ENCODE measurements at regions not wholly inside any gene's neighbourhood (a gene's known extent, or its start where the extent isn't known, plus 50 kb on each side); places are given as distances from the start of the nearest gene placed in this dataset.

GRCh38 chr7:67478066-67478465 is 481.4 kb downstream of the TYW1 start:
- H3K27me3 ChIP-seq, result no peaks in the 10 kb centered on the region
- no peaks in the 10 kb centered on the region for H3K36me3 ChIP-seq
- no peak for TF ChIP-seq CTCF (IDR thresholded peaks at IDR 0.05)
- no peak for TF ChIP-seq POLR2A (IDR thresholded peaks at IDR 0.05)
- H3K4me3 ChIP-seq (replicated peaks in 1 of 3), result no peak overlapping the region
- H3K9me3 ChIP-seq, result no peaks in the 10 kb centered on the region
- H3K4me1 ChIP-seq, result peaks cover 0 to 7% of the 10 kb centered on the region in 2 donors
- 82 to 90% methylated on average over 6 of the region's 6 CpGs for WGBS, 2 donors
- intact Hi-C loops (cut with DNase I), result no loop called here
- no peak overlapping the region for H3K27ac ChIP-seq
- DNase-seq, result no peak

- Histone ChIP-seq H3K9me3 (no peaks in the 10 kb centered on the region), H3K4me1 (peaks cover 0 to 4% of the 10 kb centered on the region in 2 donors), H3K4me3 (replicated peaks in 1 of 3) (no peak overlapping the region), H3K36me3 (no peaks in the 10 kb centered on the region), H3K27ac (no peak overlapping the region), H3K27me3 (no peaks in the 10 kb centered on the region)
- intact Hi-C loops (cut with DNase I), result no loop called here
- WGBS, 2 donors, result 1 to 5% methylated on average over 13 of the region's 13 CpGs
- peak; percentile 63 to 65 for DNase-seq
- TF ChIP-seq CTCF (IDR thresholded peaks at IDR 0.05) (peak; percentile 21 to 81 (median 54)), POLR2A (IDR thresholded peaks at IDR 0.05) (no peak)
Measured at GRCh38 chr7:67484244-67484751, 487.7 kb downstream of the TYW1 start.

- Histone ChIP-seq H3K27me3 (no peaks in the 10 kb centered on the region), H3K36me3 (no peaks in the 10 kb centered on the region), H3K27ac (no peak overlapping the region), H3K4me3 (replicated peaks in 1 of 3) (no peak overlapping the region), H3K4me1 (peaks cover 0 to 4% of the 10 kb centered on the region in 2 donors), H3K9me3 (no peaks in the 10 kb centered on the region)
- intact Hi-C loops (cut with DNase I), result no loop called here
- TF ChIP-seq CTCF (IDR thresholded peaks at IDR 0.05), result no peak
- TF ChIP-seq POLR2A (IDR thresholded peaks at IDR 0.05), result no peak
- WGBS, 2 donors, result 79 to 80% methylated on average over 3 of the region's 3 CpGs
- no peak for DNase-seq
Measured at GRCh38 chr7:67486401-67486800, 489.8 kb downstream of the TYW1 start.

GRCh38 chr7:67487316-67487715 is 490.7 kb downstream of the TYW1 start:
- H3K27me3 ChIP-seq, result no peaks in the 10 kb centered on the region
- H3K27ac ChIP-seq, result no peak overlapping the region
- H3K4me1 ChIP-seq, result peaks cover 0 to 4% of the 10 kb centered on the region in 2 donors
- H3K9me3 ChIP-seq, result no peaks in the 10 kb centered on the region
- TF ChIP-seq CTCF (IDR thresholded peaks at IDR 0.05), result no peak
- TF ChIP-seq POLR2A (IDR thresholded peaks at IDR 0.05), result no peak
- no peak overlapping the region for H3K4me3 ChIP-seq (replicated peaks in 1 of 3)
- intact Hi-C loops (cut with DNase I), result no loop called here
- no peak for DNase-seq
- H3K36me3 ChIP-seq, result no peaks in the 10 kb centered on the region
- WGBS, 2 donors, result 77 to 92% methylated on average over 7 of the region's 7 CpGs

GRCh38 chr7:67489881-67490280 is 493.2 kb downstream of the TYW1 start:
- Histone ChIP-seq H3K4me3 (replicated peaks in 1 of 3) (no peak overlapping the region), H3K27me3 (no peaks in the 10 kb centered on the region), H3K9me3 (no peaks in the 10 kb centered on the region), H3K27ac (no peak overlapping the region), H3K36me3 (no peaks in the 10 kb centered on the region), H3K4me1 (no peaks in the 10 kb centered on the region)
- no peak for TF ChIP-seq POLR2A (IDR thresholded peaks at IDR 0.05)
- WGBS, 2 donors, result 93 to 95% methylated on average over 5 of the region's 5 CpGs
- no peak for DNase-seq
- intact Hi-C loops (cut with DNase I), result no loop called here

- H3K27ac ChIP-seq, result no peak overlapping the region
- H3K4me3 ChIP-seq (replicated peaks in 1 of 3), result no peak overlapping the region
- no peaks in the 10 kb centered on the region for H3K4me1 ChIP-seq
- H3K36me3 ChIP-seq, result no peaks in the 10 kb centered on the region
- 74 to 76% methylated on average over 8 of the region's 8 CpGs for WGBS, 2 donors
- TF ChIP-seq CTCF (IDR thresholded peaks at IDR 0.05), result no peak
- TF ChIP-seq POLR2A (IDR thresholded peaks at IDR 0.05), result no peak
- H3K9me3 ChIP-seq, result no peaks in the 10 kb centered on the region
- H3K27me3 ChIP-seq, result no peaks in the 10 kb centered on the region
- intact Hi-C loops (cut with DNase I), result no loop called here
- DNase-seq, result no peak
Measured at GRCh38 chr7:67493366-67493765, 496.7 kb downstream of the TYW1 start.
